ENCODE measurements at regions not wholly inside any gene's neighbourhood (a gene's known extent, or its start where the extent isn't known, plus 50 kb on each side); places are given as distances from the start of the nearest gene placed in this dataset.
"Not testable (repeated sequence)": the region's sequence is repeated elsewhere in the genome, so short reads cannot be mapped to it uniquely, and the experiment has no call there.

GRCh38 chr4:131584587-131584986, 1564.5 kb upstream of the PCDH10 start:
- H3K4me3 ChIP-seq (ENCODE audit: control insufficient read depth, low read depth, low read length) = no peak overlapping the region
- no peak for TF ChIP-seq CTCF (IDR thresholded peaks at IDR 0.05; ENCODE audit: control insufficient read depth, insufficient read depth, low read depth, low read length, missing control alignments)
- no peak for DNase-seq (ENCODE audit: low read depth)

GRCh38 chr4:131595140-131595539, 1554.0 kb upstream of the PCDH10 start:
- no peak overlapping the region for H3K4me3 ChIP-seq (ENCODE audit: control insufficient read depth, low read depth, low read length)
- TF ChIP-seq CTCF (IDR thresholded peaks at IDR 0.05; ENCODE audit: control insufficient read depth, insufficient read depth, low read depth, low read length, missing control alignments) = no peak
- no peak for DNase-seq (ENCODE audit: low read depth)

- no peak for DNase-seq (ENCODE audit: low read depth)
- H3K4me3 ChIP-seq (ENCODE audit: control insufficient read depth, low read depth, low read length) = no peak overlapping the region
- no peak for TF ChIP-seq CTCF (IDR thresholded peaks at IDR 0.05; ENCODE audit: control insufficient read depth, insufficient read depth, low read depth, low read length, missing control alignments)
Measured at GRCh38 chr4:131603705-131604104, 1545.4 kb upstream of the PCDH10 start.

GRCh38 chr4:131609039-131609438, 1540.1 kb upstream of the PCDH10 start:
- H3K4me3 ChIP-seq (ENCODE audit: control insufficient read depth, low read depth, low read length) = no peak overlapping the region
- no peak for DNase-seq (ENCODE audit: low read depth)
- no peak for TF ChIP-seq CTCF (IDR thresholded peaks at IDR 0.05; ENCODE audit: control insufficient read depth, insufficient read depth, low read depth, low read length, missing control alignments)

- DNase-seq (ENCODE audit: low read depth); H3K4me3 ChIP-seq (ENCODE audit: control insufficient read depth, low read depth, low read length): not testable (repeated sequence)
Measured at GRCh38 chr4:131610517-131610916, 1538.6 kb upstream of the PCDH10 start.

GRCh38 chr4:131613086-131613823, 1535.8 kb upstream of the PCDH10 start:
- DNase-seq (ENCODE audit: low read depth) = no peak
- no peak for TF ChIP-seq CTCF (IDR thresholded peaks at IDR 0.05; ENCODE audit: control insufficient read depth, insufficient read depth, low read depth, low read length, missing control alignments)
- no peak overlapping the region for H3K4me3 ChIP-seq (ENCODE audit: control insufficient read depth, low read depth, low read length)

GRCh38 chr4:131613824-131614216, 1535.3 kb upstream of the PCDH10 start:
- DNase-seq (ENCODE audit: low read depth) = no peak
- no peak overlapping the region for H3K4me3 ChIP-seq (ENCODE audit: control insufficient read depth, low read depth, low read length)
- TF ChIP-seq CTCF (IDR thresholded peaks at IDR 0.05; ENCODE audit: control insufficient read depth, insufficient read depth, low read depth, low read length, missing control alignments) = no peak
